Stomach (tissue), 4 donors: ENCODE measurements at regions not wholly inside any gene's neighbourhood (a gene's known extent, or its start where the extent isn't known, plus 50 kb on each side); places are given as distances from the start of the nearest gene placed in this dataset.

Experiments used
- CTCF ChIP-seq, 7 experiments: fragments of 450-650 bp in 4 of 7; fragments of 200-600 bp in 3 of 7; sonication (generic) in 3 of 7; IDR thresholded peaks; one replicate each; pipeline ENCODE4 v1.5.1; 2016 to 2019; ENCODE audit warnings: antibody characterized with exemption in 7 of 7, control low read depth in 2 of 7, mild to moderate bottlenecking in 1 of 7
- EP300 ChIP-seq: sonication (generic); formaldehyde crosslinking; IDR thresholded peaks from one replicate; pipeline ENCODE4 v1.6.1; 2017; ENCODE audit warnings: antibody characterized with exemption

GRCh38 chr16:9270941-9271340 is 179.5 kb downstream of the HAPSTR1 start:
- TF ChIP-seq CTCF (IDR thresholded peaks at IDR 0.05) (no peak), EP300 (no peak)
